ENCODE measurements at regions not wholly inside any gene's neighbourhood (a gene's known extent, or its start where the extent isn't known, plus 50 kb on each side); places are given as distances from the start of the nearest gene placed in this dataset.

GRCh38 chr5:74130155-74130897 lies 504.3 kb downstream of the ARHGEF28 start:
- TF ChIP-seq CTCF (IDR thresholded peaks at IDR 0.05; ENCODE audit: extremely low read depth, missing control alignments), result no peak
- no peak for DNase-seq (ENCODE audit: low spot score)

- TF ChIP-seq CTCF (IDR thresholded peaks at IDR 0.05; ENCODE audit: extremely low read depth, missing control alignments), result no peak
Measured at GRCh38 chr5:74127381-74128320, 501.7 kb downstream of the ARHGEF28 start.

DNA sequence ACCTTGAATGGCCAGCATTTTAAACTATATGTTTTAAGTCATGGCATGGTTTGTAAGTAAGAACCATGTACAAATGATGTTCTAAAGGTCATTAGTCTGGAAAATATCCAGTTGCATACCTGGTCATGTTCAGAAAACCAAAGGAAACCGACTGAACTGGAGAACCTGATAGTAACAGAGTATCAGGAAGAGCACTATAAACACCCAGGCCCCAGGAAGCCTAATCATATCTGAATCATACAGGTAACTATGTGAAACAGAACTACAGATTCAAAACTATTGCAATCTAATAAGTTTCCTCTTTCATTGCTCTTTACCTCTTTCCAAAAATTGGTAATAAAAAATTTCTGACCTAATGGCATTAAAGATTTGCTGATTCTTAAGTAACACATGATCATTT lies 500.3 kb downstream of the ARHGEF28 start:
- no peak for DNase-seq (ENCODE audit: low spot score)
- no peak for TF ChIP-seq CTCF (IDR thresholded peaks at IDR 0.05; ENCODE audit: extremely low read depth, missing control alignments)

More at GRCh38 chr5:74127381-74128320, 501.7 kb downstream of the ARHGEF28 start:
- no peak for DNase-seq (ENCODE audit: low spot score)

DNA sequence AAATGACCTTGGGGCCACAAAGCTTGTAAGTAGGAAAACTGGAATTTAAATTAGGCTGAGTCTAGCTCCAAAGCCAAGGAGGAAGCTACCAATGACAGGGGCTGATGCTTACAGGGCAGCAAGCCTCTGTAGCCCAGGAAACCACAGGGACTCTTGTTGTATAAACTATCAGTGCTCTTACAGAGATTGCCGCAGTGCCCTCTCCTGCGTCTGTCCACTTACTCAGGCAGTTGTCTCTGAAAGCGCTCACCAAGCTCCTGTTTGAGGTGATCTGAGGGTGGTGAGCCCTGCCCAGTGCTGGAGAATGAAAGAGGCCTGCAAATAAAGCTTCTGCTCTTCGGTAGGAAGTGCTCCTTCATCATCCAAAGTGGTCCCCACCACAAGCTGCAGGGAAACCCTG lies 498.8 kb downstream of the ARHGEF28 start:
- no peak for DNase-seq (ENCODE audit: low spot score)
- TF ChIP-seq CTCF (IDR thresholded peaks at IDR 0.05; ENCODE audit: extremely low read depth, missing control alignments), result no peak

DNA sequence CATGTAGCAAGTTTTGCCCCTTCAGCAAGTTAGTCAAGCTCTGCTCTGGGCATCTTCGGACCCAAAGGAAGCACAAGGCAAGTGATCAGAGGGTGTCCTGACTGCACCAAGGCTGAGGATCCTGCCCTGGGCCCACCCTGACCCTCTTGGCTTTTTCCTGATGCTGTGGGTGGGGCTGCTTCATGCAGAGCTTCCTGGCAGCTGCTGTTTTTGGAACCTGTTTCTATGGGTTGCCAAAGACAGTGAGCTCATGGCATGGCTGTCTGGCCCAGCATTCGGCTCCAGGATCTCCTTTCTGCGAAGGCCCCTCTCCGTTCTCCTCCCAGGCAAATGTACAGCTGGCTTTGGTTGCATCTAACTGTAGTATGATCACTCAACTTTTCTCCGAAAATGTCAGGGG lies 497.9 kb downstream of the ARHGEF28 start:
- no peak for TF ChIP-seq CTCF (IDR thresholded peaks at IDR 0.05; ENCODE audit: extremely low read depth, missing control alignments)
- no peak for DNase-seq (ENCODE audit: low spot score)

DNA sequence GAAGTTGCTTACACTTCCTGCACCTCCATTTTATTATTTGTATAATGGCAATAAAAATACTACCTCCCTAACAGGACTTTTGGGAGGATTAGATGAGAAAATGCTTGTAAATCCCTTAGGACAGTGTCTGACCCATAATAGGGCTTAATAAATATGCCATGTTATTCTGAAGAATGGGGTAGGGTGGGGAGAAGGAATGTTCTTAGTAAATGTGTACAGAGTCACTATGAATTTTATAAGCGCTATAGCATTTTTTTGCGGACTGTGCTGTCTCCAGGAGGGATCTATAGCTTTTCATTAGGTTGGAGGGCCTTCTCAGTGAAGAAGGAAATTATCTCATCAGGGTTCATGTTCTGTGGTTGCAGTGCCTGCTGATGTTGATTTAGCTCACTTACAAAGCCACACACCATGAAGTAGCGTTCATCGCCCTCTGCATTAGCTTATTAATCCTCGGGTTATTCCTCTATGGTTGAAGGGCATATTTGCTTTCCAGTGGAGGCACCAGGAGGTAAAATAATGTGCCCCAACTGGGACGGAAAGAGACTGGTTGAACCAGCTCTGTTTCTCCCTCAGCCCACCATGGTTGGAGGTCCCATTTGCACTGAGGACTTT lies 497.1 kb downstream of the ARHGEF28 start:
- no peak for TF ChIP-seq CTCF (IDR thresholded peaks at IDR 0.05; ENCODE audit: extremely low read depth, missing control alignments)
- no peak for DNase-seq (ENCODE audit: low spot score)

DNA sequence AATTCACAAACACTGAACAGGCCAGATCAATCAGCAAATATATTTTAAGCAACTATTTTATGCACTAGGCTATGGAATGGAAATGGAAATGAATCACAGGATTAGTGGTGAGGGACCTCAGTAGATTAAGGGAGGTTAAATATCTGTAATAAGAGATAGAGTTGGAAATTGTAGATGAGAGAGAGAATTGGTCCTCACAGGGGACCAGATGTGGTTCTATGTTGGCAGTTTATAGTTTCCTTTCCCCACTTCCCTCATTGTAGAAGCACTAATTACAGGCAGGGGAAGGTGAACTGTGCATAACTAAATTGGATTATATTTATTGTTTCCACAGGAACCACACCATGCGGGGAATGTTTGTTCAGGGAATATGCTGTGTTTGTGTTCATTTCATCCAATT lies 496.2 kb downstream of the ARHGEF28 start:
- TF ChIP-seq CTCF (IDR thresholded peaks at IDR 0.05; ENCODE audit: extremely low read depth, missing control alignments), result no peak
- no peak for DNase-seq (ENCODE audit: low spot score)

All from GM20000 (cell line).